HG03060 (cell line): ENCODE measurements at regions not wholly inside any gene's neighbourhood (a gene's known extent, or its start where the extent isn't known, plus 50 kb on each side); places are given as distances from the start of the nearest gene placed in this dataset.

Source experiments
- ATAC-seq: cut with Tn5 transposase; IDR thresholded peaks from one replicate; pipeline ENCODE4 v1.9.1; 2021; ENCODE audit warnings: low read depth, moderate number of reproducible peaks; ENCODE audit not compliant: unreplicated experiment

GRCh38 chr13:31853643-31854326 is 114.5 kb downstream of the RXFP2 start:
- ATAC-seq: no peak

DNA sequence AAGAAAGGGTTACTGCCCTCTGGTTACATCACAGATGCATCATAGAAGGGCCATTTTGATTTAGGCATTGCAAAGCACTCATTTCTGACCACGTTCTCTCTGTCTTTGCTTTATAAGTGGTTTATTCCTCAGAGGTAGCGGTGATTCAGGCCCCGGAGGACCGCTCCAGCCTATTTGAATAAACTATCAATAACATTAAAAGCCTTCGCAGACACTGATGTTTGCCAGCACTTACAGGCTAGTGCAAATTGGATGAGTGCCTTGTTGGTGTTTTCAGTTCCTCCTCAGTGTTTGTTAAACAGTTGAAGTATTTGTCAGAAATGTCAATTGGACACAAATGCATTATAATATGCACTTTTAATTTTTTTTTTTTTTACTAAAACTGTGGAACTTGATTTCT is 120.2 kb downstream of the RXFP2 start:
- ATAC-seq: no peak

- no peak for ATAC-seq
Measured at GRCh38 chr13:31860002-31860401, 120.7 kb downstream of the RXFP2 start.

DNA sequence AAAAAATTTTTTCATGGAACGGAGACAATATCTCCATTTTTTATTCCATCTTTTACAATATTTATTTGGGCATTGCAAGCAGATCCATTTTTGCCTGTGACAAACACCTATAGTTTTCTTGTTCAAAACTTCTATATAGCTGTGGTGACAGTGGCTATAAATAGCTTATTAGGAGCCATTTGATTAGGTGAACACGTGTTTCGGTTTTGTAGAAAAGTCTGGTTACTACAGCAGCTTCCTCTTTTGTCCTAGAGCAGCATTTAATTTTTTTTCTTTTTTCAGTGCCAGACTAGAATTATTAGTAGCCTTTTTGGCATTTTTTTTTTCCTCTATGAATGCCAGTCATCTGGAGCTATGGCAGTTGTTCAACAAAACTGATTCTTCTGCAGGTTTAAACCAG is 123.5 kb downstream of the RXFP2 start:
- ATAC-seq: no peak

DNA sequence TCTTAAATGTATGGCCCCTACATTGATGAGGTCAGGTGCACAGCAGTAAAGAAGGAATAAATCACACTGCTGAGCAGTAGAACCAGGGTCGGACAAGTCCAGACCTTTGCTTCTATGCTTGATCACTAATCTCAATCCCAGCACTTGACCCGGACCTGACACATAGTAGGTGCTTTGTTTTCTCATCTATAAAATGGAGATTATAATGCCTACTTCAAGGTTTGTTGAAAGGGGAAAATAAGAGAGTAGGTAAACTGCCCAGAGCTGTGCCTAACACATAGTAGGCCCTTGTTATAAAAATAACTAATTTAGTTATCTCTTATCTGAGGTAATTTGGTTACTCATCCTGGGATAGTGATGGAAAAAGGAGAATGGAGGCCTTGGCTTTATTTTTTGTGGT is 125.0 kb downstream of the RXFP2 start:
- no peak for ATAC-seq

GRCh38 chr13:31866099-31866498 is 126.8 kb downstream of the RXFP2 start:
- ATAC-seq: no peak

GRCh38 chr13:31867709-31868108 is 128.4 kb downstream of the RXFP2 start:
- no peak for ATAC-seq

DNA sequence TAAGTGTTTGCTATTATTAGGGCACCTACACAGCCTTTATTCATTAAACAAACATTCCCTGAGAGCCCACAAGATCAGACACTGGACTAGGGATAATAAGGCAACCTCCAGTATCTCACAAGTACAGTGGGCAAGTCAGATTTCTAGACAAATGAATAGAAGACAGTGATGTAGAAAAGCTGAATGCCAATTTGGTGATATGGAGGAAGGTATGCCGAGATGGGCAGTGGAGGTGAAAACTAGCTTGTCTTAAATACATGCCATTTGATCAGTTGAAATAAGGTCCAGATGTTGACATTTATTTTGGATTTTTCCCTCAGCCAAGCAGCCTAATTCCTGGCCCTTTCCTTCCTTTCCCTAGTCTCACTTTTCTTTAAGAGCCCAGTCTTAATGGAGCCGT is 130.3 kb downstream of the RXFP2 start:
- ATAC-seq: no peak

- ATAC-seq: no peak
Measured at GRCh38 chr13:31870511-31870910, 131.2 kb downstream of the RXFP2 start.

DNA sequence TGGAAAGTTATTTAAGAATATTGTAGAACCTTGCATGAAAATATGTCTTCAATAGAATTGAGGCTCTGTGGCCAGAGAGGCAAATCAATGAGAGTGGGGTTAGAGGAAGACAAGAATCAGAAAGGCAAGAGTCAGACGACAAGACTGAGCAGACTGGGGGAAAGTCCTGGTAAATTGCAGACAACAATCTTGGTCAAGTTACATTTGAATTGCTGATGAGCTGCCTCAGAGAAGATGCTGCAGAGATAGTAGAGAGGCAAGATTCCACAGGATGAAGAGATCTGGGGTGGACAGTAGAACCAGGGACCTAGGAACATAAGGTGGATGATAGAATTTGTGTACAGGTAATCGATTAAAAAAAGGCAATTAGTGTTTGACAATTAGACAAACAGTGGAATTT is 133.8 kb downstream of the RXFP2 start:
- no peak for ATAC-seq

- no peak for ATAC-seq
Measured at GRCh38 chr13:31875134-31875533, 135.8 kb downstream of the RXFP2 start.

- ATAC-seq: no peak
Measured at GRCh38 chr13:31878052-31878451, 138.7 kb downstream of the RXFP2 start.

- ATAC-seq: no peak
Measured at GRCh38 chr13:31878495-31878894, 139.2 kb downstream of the RXFP2 start.

DNA sequence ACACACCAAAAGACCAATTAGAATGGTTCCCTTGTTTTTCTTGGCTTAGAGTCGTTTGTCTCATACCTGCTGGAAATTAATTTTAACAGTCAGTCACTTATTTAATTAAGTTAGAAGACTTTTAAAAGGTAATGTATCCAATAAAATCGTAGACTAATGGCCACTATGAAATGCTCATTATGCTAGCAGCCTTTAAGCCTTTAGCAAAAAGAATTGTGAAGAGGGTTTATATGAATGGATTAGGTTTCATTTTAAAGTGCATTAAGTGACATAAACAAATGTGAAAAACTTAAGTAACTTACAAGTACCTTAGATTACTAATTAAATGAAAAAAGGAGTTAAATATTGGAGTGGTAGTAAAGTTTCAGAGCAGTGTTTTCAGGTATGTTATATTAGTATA is 139.6 kb downstream of the RXFP2 start:
- ATAC-seq: no peak

- ATAC-seq: no peak
Measured at GRCh38 chr13:31880851-31881494, 141.6 kb downstream of the RXFP2 start.

DNA sequence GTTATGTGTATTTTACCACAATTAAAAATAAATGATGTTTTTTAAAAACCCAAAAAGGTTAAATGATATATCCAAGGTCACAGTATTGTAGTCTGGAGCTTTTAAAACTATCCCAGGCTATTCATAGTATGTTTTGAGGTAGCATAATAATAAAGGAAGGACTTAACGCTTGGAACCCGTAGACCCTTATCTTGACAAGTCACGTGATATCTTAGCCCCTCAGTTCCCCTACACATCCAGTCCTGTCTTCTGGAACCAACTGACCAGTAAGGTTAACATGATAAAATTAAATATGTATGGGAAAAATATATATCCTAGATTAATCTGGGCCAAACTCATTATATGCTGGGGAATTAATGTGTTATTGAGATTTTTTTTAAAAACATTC is 142.2 kb downstream of the RXFP2 start:
- no peak for ATAC-seq

- no peak for ATAC-seq
Measured at GRCh38 chr13:31882794-31883193, 143.5 kb downstream of the RXFP2 start.

GRCh38 chr13:31884556-31884955 is 145.2 kb downstream of the RXFP2 start:
- no peak for ATAC-seq

- ATAC-seq: no peak
Measured at GRCh38 chr13:31885994-31886393, 145.6 kb upstream of the FRY start.

GRCh38 chr13:31887286-31887685 is 144.3 kb upstream of the FRY start:
- no peak for ATAC-seq

- no peak for ATAC-seq
Measured at GRCh38 chr13:31890946-31891345, 140.6 kb upstream of the FRY start.

DNA sequence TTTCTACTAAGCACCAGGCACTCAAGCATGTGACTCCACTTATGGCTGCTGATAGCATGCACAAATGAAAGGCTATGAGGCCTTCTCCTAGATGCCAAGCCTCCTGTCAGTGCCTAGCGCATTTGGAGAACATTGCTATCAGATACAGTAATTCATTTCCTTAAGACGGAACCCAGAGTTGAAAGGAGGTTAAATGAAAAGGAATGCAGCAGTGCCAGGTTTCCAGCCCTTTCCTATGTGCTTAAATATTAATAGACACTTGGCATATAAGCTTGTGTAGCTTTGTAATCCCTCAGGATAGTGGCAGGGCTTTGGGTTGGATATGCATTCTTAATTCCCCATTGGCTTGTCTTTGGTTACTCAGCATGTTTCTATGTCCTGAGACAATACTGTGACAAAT is 140.1 kb upstream of the FRY start:
- no peak for ATAC-seq

DNA sequence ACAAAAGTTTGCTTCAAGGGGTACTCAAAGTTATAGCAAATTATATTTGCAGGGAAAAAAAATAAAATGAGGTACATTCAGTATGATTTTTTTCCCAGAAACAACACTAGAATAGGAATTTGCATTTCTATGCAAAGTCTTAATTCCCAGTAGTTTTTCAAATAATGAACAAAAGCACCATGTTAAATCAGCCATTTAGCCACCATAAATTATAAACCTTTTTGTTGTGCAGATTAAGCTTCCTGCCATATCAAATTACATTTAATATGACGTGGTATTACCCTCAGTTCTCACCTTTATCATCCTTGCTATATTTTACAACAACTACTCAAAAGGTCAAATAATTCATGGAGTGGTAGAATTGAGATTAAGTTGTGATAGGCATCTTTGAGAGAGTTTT is 136.6 kb upstream of the FRY start:
- no peak for ATAC-seq
